ENCODE measurements at regions not wholly inside any gene's neighbourhood (a gene's known extent, or its start where the extent isn't known, plus 50 kb on each side); places are given as distances from the start of the nearest gene placed in this dataset.

GRCh38 chr5:145539201-145539600, 295.9 kb downstream of the PRELID2 start:
- no peaks in the 10 kb centered on the region for H3K36me3 ChIP-seq (ENCODE audit: insufficient read depth, low read length)
- H3K27ac ChIP-seq (ENCODE audit: low read depth, low read length, poor library complexity, severe bottlenecking): no peak overlapping the region
- no peak overlapping the region for H3K4me2 ChIP-seq (ENCODE audit: low read length)
- no peaks in the 10 kb centered on the region for H3F3A ChIP-seq (ENCODE audit: insufficient read depth, low read length)
- no peak overlapping the region for H2AFZ ChIP-seq (ENCODE audit: low read length)
- TF ChIP-seq EZH2 (IDR thresholded peaks at IDR 0.05; ENCODE audit: borderline replicate concordance, low read length) (no peak), CTCF (IDR thresholded peaks at IDR 0.05; ENCODE audit: low read length) (no peak)
- no peaks in the 10 kb centered on the region for H3K4me1 ChIP-seq (ENCODE audit: insufficient read depth, low read length, severe bottlenecking)
- H3K27me3 ChIP-seq (ENCODE audit: insufficient read depth, low read length): no peaks in the 10 kb centered on the region
- no peaks in the 10 kb centered on the region for H3K9me3 ChIP-seq (ENCODE audit: low read length)
- H3K9ac ChIP-seq (ENCODE audit: low read length): no peak overlapping the region
- no peaks in the 10 kb centered on the region for H3K9me2 ChIP-seq (ENCODE audit: low read depth, low read length)
- no peak overlapping the region for H3K4me3 ChIP-seq (ENCODE audit: low read depth, low read length, poor library complexity, severe bottlenecking)
- no peaks in the 10 kb centered on the region for H3K79me2 ChIP-seq (ENCODE audit: insufficient read depth, low read length)
- H4K20me1 ChIP-seq (ENCODE audit: insufficient read depth, low read length): no peaks in the 10 kb centered on the region

GRCh38 chr5:145536133-145536532, 299.0 kb downstream of the PRELID2 start:
- no peak overlapping the region for H2AFZ ChIP-seq (ENCODE audit: low read length)
- H3K4me1 ChIP-seq (ENCODE audit: insufficient read depth, low read length, severe bottlenecking): no peaks in the 10 kb centered on the region
- H3K9ac ChIP-seq (ENCODE audit: low read length): no peak overlapping the region
- H3K9me3 ChIP-seq (ENCODE audit: low read length): no peaks in the 10 kb centered on the region
- H3K27me3 ChIP-seq (ENCODE audit: insufficient read depth, low read length): no peaks in the 10 kb centered on the region
- no peaks in the 10 kb centered on the region for H3K9me2 ChIP-seq (ENCODE audit: low read depth, low read length)
- H3K27ac ChIP-seq (ENCODE audit: low read depth, low read length, poor library complexity, severe bottlenecking): no peak overlapping the region
- no peak overlapping the region for H3K4me3 ChIP-seq (ENCODE audit: low read depth, low read length, poor library complexity, severe bottlenecking)
- H3F3A ChIP-seq (ENCODE audit: insufficient read depth, low read length): no peaks in the 10 kb centered on the region
- H3K79me2 ChIP-seq (ENCODE audit: insufficient read depth, low read length): no peaks in the 10 kb centered on the region
- H4K20me1 ChIP-seq (ENCODE audit: insufficient read depth, low read length): no peaks in the 10 kb centered on the region
- no peak overlapping the region for H3K4me2 ChIP-seq (ENCODE audit: low read length)
- TF ChIP-seq EZH2 (IDR thresholded peaks at IDR 0.05; ENCODE audit: borderline replicate concordance, low read length): no peak
- TF ChIP-seq CTCF (IDR thresholded peaks at IDR 0.05; ENCODE audit: low read length): no peak
- H3K36me3 ChIP-seq (ENCODE audit: insufficient read depth, low read length): no peaks in the 10 kb centered on the region

- no peaks in the 10 kb centered on the region for H3K9me2 ChIP-seq (ENCODE audit: low read depth, low read length)
- H2AFZ ChIP-seq (ENCODE audit: low read length): no peak overlapping the region
- H3K27ac ChIP-seq (ENCODE audit: low read depth, low read length, poor library complexity, severe bottlenecking): no peak overlapping the region
- H4K20me1 ChIP-seq (ENCODE audit: insufficient read depth, low read length): no peaks in the 10 kb centered on the region
- no peaks in the 10 kb centered on the region for H3K4me1 ChIP-seq (ENCODE audit: insufficient read depth, low read length, severe bottlenecking)
- no peak for TF ChIP-seq EZH2 (IDR thresholded peaks at IDR 0.05; ENCODE audit: borderline replicate concordance, low read length)
- no peak for TF ChIP-seq CTCF (IDR thresholded peaks at IDR 0.05; ENCODE audit: low read length)
- no peaks in the 10 kb centered on the region for H3F3A ChIP-seq (ENCODE audit: insufficient read depth, low read length)
- H3K9me3 ChIP-seq (ENCODE audit: low read length): no peaks in the 10 kb centered on the region
- no peaks in the 10 kb centered on the region for H3K79me2 ChIP-seq (ENCODE audit: insufficient read depth, low read length)
- no peak overlapping the region for H3K4me2 ChIP-seq (ENCODE audit: low read length)
- H3K9ac ChIP-seq (ENCODE audit: low read length): no peak overlapping the region
- H3K27me3 ChIP-seq (ENCODE audit: insufficient read depth, low read length): 0 out of 2 replicates have a peak, but pooled peaks cover 3% of the 10 kb centered on the region
- no peaks in the 10 kb centered on the region for H3K36me3 ChIP-seq (ENCODE audit: insufficient read depth, low read length)
- H3K4me3 ChIP-seq (ENCODE audit: low read depth, low read length, poor library complexity, severe bottlenecking): no peak overlapping the region
Observed at GRCh38 chr5:145531038-145531734, 304.0 kb downstream of the PRELID2 start.

Data from OCI-LY1 (cell line).